ENCODE measurements at regions not wholly inside any gene's neighbourhood (a gene's known extent, or its start where the extent isn't known, plus 50 kb on each side); places are given as distances from the start of the nearest gene placed in this dataset.

- H3T11ph ChIP-seq (ENCODE audit: low read length), result no peak overlapping the region
- H2AFZ ChIP-seq (ENCODE audit: low read length), result no peak overlapping the region
- no peak overlapping the region for H2BK20ac ChIP-seq (ENCODE audit: low read depth, low read length, poor library complexity, severe bottlenecking)
- no peak overlapping the region for H3K18ac ChIP-seq (ENCODE audit: insufficient read length, low read depth, low read length)
- no peaks in the 10 kb centered on the region for H3K36me3 Mint-ChIP-seq (ENCODE audit: insufficient read depth in 1 of 3, low read depth in 3 of 3)
- H3K27ac ChIP-seq (ENCODE audit: insufficient read length, low read depth, low read length), result no peak overlapping the region
- no peak overlapping the region for H3K27ac Mint-ChIP-seq
- H3K27me3 ChIP-seq (ENCODE audit: insufficient read depth, low read length), result no peaks in the 10 kb centered on the region
- H3K27me3 Mint-ChIP-seq (ENCODE audit: low read depth), result no peaks in the 10 kb centered on the region; the same call in 1 of the 2 replicates
- H4K91ac ChIP-seq (ENCODE audit: insufficient read length, low read depth, low read length), result no peak overlapping the region
- H3K9ac ChIP-seq (ENCODE audit: extremely low read depth, insufficient read length, low read length), result no peak overlapping the region
- no peak overlapping the region for H4K8ac ChIP-seq (replicated peaks; ENCODE audit: insufficient read length, low read depth, low read length)
- H3K4me1 Mint-ChIP-seq, result no peaks in the 10 kb centered on the region
- H3K9me3 ChIP-seq (ENCODE audit: control insufficient read depth, low read depth, low read length), result no peaks in the 10 kb centered on the region
- H3K79me2 ChIP-seq (ENCODE audit: insufficient read depth, low read length), result 0 out of 2 replicates have a peak, but pooled peaks cover 1% of the 10 kb centered on the region
- H2AK5ac ChIP-seq (ENCODE audit: insufficient read length, low read length), result no peak overlapping the region
- H3K56ac ChIP-seq (ENCODE audit: insufficient read length, low read depth, low read length), result no peak overlapping the region
- TF ChIP-seq CTCF (conservative IDR thresholded peaks at IDR 0.05), result no peak
- H3K79me1 ChIP-seq (ENCODE audit: insufficient read depth, low read depth, low read length, poor library complexity, severe bottlenecking), result no peaks in the 10 kb centered on the region
- no peak overlapping the region for H2BK15ac ChIP-seq (ENCODE audit: low read depth, low read length)
- H3K14ac ChIP-seq (ENCODE audit: insufficient read depth, low read length), result no peak overlapping the region
- H2BK120ac ChIP-seq (ENCODE audit: low read depth, low read length, poor library complexity, severe bottlenecking), result no peak overlapping the region
- no peaks in the 10 kb centered on the region for H3K9me3 Mint-ChIP-seq
- H3K23me2 ChIP-seq (ENCODE audit: insufficient read length, low read depth, low read length, poor library complexity, severe bottlenecking), result no peaks in the 10 kb centered on the region
- H4K5ac ChIP-seq (ENCODE audit: insufficient read length, low read depth, low read length), result no peak overlapping the region
- H2BK12ac ChIP-seq (ENCODE audit: insufficient read length, low read depth, low read length), result no peak overlapping the region
- H3K4me1 ChIP-seq (ENCODE audit: insufficient read depth, low read length), result no peaks in the 10 kb centered on the region
- no CpG with 5 or more reads among the region's 2 CpGs for WGBS (ENCODE audit: extremely low coverage, insufficient read length, low lambda C conversion rate)
- no peak overlapping the region for H2BK5ac ChIP-seq (ENCODE audit: insufficient read length, low read length)
- DNase-seq, result no peak
- no peak overlapping the region for H3K23ac ChIP-seq (ENCODE audit: insufficient read length, low read depth, low read length)
- no peak overlapping the region for H3K4me2 ChIP-seq (ENCODE audit: insufficient read depth, insufficient read length, low read length)
- no peak overlapping the region for H3K4ac ChIP-seq (ENCODE audit: low read depth, low read length)
- H3K4me3 Mint-ChIP-seq, result no peak overlapping the region
- no peaks in the 10 kb centered on the region for H4K20me1 ChIP-seq (ENCODE audit: control insufficient read depth, insufficient read depth, insufficient read length)
These were observed 366.0 kb downstream of the CMPK2 start for GRCh38 chr2:6499691-6500090.

Data from H9 (cell line).